SIG-M5 treated with dmso at 0.1 percent for 504 hours (cell line): ENCODE measurements at regions not wholly inside any gene's neighbourhood (a gene's known extent, or its start where the extent isn't known, plus 50 kb on each side); places are given as distances from the start of the nearest gene placed in this dataset.
"Not testable (repeated sequence)": the region's sequence is repeated elsewhere in the genome, so short reads cannot be mapped to it uniquely, and the experiment has no call there.

Experiments
- DNase-seq: peaks from one replicate; lab custom pipeline; 2025; ENCODE audit not compliant: unreplicated experiment; lab: John Stamatoyannopoulos, UW

DNA sequence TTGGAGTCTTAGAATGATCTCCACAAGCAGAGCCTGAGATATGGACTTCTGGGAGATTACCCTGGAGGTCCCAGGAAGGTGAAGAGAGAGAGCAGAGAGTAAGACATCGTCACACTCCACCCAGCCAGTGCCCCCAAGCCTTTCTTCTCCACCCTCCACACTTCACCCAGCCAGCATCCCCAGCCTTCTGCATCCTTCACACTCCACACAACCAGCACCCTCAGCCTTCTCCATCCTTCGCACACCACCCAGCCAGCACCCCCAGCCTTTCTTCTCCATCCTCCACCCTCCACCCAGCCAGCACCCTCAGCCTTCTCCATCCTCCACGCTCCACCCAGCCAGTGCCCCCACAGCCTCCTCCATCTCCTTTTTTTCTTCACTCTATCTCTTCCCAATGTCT is 603.9 kb upstream of the B3GAT1 start:
- no peak for DNase-seq

DNA sequence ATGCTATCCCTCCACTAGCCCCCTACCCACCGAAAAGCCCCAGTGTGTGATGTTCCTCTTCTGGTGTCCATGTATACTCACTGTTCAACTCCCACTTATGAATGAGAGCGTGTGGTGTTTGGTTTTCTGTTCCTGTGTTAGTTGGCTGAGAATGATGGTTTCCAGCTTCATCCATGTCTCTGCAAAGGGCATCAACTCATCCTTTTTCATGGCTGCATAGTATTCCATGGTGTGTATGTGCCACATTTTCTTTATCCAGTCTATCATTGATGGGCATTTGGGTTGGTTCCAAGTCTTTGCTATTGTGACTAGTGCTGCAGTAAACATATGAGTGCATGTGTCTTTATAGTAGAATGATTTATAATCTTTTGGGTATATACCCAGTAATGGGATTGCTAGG is 599.3 kb upstream of the B3GAT1 start:
- DNase-seq, result not testable (repeated sequence)

DNA sequence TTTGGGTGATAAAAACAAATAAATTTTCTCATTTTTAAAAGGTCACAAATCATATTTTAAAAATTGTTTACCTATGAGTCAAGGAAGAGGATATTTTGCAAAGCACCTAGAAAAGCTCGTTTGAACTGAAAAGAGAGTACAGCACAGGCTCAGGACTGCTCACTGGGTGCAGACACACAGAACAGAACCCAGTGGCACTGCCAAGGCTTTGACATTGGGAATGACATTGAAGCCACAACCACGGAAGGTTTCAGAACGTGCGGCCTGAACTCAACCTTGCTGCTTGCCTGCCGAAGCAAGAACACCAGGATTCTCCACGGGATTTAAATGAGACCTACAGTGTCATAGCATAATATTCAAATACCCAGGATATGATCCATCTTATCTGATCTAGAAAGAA is 597.1 kb upstream of the B3GAT1 start:
- DNase-seq, result no peak

DNA sequence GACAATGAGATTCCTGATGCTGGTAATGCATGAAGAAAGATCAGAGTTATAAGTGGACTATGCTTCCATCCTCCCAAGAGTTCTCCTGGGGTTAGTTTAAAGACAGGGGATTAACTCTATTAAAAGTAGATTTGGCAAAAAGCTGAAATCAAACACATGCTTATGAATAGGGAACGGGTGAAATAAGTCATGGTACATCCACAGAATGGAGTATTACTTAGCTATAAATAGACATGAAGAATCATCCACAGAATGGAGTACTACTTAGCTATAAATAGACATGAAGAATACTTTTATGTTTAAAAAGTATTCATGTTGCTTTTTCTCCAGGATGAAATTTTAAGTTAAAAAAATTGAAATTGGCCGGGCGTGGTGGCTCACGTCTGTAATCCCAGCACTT is 596.4 kb upstream of the B3GAT1 start:
- no peak for DNase-seq

DNA sequence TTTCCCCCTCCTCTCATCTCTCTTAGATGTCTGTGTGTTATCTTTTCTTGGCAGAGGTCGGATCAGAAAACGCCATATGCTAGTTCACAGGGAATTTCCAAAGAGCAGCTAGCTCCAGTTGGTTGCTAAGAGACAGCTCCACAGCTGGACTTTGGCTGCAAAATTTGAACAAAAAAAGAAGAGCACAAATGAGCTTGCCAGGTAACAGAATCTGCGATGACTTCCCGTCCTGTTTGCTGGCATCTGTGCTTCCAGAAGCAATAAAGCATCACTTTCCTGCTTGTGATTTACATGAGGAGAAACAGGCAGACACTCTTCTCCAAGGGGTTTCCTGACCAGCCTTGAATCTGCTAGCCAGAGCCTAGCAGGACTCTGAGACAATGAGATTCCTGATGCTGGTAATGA is 596.0 kb upstream of the B3GAT1 start:
- no peak for DNase-seq

DNA sequence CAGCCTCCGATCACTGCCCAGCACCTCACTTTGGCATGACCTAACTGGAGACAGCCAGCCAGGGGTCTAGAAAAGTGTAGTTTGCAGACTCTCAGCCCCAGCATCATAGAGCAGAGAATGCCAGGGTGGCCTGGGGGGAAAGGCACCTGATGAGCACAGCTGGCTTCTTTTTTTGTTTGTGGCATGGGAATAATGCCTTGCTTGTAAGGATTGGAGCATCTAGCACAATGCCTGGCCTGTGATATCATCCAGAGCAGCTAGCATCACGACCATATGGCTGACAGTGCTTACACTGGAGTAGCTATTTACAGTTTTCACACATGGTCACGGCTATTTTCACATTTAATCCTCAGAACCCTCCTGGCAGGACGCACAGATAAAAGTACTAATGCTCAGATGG is 594.8 kb upstream of the B3GAT1 start:
- DNase-seq, result no peak

DNA sequence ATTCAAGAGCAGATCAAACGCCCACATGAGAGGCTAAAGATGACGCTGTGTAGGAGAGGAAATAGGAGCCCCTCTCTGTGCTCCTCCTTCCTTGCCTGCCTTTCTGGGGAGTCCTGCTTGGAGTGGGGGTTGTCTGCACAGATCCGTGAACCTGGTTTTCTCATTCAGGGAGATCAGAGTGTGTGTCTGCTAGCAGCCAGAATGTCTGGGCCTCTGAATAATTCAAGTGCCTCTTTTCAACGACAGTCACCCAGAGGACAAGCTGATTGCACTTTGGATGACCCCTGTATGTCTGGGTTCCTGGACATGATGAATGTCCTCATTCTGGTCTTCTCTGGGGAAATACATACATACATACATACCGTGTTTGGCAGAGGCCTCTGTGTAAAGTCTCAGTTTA is 592.5 kb upstream of the B3GAT1 start:
- no peak for DNase-seq

DNA sequence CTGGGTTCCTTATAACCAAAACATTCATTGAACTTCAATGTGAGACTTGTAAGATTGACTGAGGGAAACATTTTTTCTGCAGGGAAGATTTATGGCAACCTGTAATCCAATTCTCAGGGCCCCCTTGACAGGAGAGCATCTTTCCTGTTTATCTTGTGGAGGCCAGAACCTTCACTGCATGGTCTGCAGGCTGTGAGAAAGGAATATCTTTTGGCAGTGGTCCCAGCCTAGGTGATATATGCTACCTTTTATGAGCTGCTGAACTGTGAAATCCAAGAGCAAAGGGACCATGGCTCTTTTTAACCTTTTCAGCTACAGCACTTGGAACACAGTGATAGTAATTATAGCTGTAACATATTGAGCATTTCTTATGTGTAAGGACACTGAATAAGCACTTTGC is 590.2 kb upstream of the B3GAT1 start:
- no peak for DNase-seq

DNA sequence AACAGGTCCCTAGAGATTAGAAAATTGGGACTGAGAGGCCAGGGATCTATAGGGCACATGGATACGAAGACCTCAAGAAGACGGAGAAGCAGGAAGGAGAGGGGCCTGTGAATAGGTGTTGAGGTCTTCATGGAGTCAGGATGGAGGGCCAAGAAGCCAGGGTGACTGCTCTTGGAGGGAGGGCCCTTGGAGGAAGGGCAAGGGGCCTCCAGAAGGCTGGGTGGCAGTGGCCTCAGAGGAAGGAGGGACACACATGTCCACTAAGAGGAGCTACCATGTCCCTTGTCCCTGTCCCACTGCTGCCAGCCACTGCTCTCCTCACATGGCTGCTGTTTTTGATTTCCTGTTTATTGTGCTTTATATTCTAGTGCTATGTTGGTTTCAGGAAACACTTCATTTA is 589.5 kb upstream of the B3GAT1 start:
- DNase-seq, result no peak

DNA sequence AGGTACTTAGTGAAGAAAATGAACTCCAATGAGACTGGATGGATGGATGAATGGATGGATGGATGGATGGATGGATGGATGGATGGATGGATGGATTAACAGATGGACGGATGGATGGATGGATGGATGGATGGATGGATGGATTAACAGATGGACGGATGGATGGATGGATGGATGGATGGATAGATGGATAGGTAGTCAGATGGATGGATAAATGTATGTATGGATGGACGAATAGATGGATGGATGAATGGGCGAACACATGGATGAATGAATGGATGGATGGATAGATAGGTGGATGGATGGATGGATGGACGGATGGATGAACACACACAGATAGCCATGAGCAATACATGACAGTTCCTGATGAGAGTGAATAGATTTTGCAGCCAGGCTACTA is 589.0 kb upstream of the B3GAT1 start:
- DNase-seq, result not testable (repeated sequence)

DNA sequence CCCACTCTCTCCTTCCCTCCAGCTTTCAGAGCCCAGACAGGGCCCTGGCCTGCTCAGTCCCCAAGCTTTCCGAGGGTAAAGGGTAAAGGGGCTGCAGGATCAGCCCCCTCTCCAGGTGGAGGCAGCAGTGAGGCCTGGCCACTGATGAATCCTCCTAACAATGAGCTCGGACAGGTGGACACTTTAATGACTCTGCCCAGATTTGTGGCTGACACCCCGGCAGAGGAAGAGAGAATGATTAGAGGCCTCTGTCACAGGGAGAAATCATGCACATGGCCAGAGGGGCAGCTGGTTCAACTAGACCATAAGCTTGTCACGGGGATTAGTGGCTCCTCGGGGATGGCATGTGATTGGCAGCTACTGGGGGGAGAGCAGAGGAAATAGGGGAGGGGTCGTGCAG is 587.5 kb upstream of the B3GAT1 start:
- no peak for DNase-seq

DNA sequence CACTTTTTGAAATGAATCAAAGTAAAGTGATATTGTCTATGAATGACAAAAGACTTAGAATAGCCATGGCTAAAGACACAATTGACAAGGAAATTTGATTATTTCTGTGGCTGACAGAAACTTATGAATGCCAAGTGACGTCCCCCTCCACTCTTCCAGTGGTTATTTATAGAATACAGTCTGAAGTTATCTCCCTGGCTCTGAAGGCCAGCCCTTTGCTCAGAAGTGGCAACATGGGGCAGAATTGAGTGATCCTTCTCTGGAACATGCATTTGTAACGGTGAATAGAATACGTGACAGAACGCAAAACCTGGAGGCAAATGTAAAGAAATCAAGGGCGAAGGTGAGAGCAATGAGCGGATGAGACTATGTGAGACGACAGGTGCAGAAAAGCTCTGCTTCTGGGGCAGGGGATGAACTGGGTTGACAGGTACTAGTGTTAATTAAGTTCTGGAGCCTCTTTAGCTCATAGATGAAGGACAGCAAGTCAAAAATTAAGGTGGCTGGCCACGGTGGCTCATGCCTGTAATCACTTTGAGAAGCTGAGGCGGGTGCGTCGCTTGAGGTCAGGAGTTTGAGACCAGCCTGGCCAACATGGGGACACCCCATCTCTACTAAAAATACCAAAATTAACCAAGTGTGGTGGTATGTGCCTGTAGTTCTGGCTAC is 585.7 kb upstream of the B3GAT1 start:
- no peak for DNase-seq

DNA sequence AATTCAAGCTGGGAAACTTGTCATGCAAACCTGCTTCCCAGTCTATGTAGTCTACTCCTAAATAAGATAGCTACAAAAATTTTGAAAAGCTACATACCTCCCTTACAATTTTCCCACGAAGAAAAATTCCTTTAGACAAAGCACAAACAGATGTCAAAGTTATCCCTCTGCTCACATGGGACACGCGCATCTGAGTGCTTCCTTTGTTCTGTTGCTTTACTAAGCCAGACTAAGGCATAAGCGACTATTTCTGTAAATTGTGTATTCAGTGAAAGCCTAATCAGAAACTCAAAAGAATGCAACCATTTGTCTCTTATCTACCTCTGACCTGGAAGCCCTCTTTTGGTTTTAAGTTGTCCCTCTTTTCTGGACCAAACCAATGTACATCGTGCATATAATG is 583.7 kb upstream of the B3GAT1 start:
- no peak for DNase-seq

DNA sequence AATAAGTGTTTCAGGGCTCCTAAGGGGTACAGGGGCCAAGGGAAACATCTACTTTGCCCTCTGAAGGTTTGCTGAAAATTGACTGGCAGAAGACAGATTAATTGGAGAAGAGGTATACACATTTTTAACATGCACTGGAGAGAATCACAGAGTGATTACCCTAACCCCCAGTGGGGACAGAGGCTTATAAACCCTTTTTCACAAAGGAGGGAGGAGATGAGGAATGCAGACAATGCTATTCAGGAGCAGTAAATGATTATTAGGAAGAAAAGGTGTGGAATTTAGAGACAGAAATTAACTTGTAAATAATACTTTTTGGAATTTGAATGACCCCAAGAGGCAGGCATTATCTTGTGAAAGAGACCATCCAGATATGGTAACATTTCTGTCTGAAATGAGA is 582.4 kb upstream of the B3GAT1 start:
- no peak for DNase-seq

DNA sequence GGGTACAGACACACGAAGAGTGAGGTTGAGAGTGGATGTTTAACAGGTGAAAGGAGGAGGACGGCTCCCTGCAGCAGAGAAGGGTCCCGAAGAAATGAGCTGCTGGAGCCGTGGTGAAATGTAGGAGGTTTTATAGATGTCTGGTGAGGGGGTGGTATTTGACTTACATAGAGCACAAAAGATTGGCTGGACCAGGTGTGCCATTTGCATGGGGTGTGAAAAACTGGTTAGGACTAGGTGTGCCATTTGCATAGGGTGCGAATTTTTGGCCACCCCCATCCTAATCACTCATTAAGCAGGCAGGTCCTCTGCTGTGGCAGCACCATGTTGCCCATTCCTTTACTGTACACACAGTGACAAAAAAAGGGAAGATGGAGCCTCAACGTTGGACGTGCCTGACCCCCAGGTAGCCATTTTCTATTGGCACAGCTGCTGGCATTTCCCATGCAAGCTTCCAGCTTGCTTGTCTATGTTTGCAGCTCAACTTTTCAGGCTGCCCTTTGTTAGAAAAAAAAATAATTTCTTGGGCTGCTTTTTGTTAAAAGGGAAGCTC is 581.7 kb upstream of the B3GAT1 start:
- DNase-seq, result no peak

DNA sequence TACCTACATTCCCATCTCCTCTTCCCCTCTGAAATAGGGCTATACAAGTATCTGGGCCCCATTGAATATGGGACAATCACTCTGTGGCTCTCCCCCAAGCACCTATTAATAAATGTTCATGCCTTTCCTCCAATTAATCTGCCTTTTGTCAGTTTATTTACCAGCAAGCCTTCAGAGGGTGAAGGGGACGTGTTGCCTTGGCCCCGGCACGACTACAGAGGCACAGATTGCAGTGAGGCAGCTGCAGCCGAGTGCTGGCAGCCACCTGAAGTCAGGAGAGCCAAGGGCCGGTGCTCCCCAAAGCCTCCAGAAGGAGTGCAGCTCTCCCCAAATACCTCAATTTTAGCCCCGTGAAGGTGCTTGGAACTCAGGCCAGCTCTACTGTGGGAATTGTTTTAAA is 580.9 kb upstream of the B3GAT1 start:
- DNase-seq, result no peak

DNA sequence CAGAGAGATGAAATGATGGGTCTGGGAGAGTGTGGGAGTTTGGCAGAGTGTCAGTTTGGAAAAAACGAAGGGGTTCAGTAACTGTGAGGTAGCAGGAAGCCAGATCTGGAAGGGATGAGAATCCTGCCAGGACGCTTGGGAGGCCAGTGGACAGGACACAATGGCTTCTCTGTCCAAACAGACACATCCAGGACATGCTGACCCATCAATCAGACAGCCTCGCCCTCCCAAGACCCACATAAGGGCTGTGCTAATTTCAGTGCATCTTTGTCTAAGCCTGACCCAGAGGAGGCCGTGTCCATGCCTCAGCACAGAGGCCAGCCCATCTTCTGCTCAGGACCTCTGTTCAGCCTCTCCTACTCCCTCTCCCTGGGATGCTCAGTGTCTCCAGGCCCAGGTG is 576.5 kb upstream of the B3GAT1 start:
- no peak for DNase-seq

DNA sequence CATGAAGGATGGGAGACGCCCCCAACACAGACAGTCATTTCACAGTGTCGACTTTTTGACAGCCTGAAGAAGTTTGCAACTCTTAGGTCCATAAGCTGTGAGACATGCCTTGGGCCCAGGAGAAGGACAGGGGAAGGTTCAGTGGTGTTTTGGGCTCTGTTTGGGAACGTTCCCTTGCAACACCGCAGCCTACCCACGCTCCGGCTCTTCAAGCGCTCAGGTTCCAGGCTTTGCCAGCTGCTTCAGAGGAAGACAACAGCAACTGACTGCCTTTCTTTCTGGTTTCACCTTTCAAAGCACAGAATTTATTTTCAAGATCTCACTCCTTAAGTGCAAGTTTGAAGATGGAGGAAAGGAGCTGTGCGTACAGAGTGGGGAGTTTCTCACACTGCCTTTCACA is 575.8 kb upstream of the B3GAT1 start:
- no peak for DNase-seq

DNA sequence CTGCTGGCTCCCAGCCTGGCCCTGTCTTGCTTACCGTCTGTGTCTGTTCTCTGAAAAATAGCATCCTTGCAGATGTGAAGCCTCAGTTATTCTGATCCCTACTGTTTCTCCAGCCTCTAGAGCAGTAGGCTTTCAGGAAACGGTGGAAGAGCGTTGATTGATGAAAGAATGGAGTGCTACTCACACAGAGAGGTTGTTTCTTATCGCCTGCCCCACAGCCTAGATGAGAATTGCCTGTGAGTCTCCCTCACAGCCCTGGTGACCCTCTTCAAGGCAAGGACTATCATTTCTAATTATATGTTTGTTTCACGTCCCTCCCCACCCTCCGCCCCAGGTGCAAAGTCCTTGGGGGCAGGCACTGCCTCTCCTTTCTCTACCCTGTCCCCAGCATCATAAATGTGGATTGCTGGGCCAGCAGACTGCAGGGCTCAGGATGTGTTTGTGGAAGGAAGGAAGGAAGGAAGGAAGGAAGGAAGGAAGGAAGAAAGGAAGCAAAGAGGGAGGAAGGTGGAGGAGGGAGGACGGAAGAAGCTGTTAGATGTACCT is 575.3 kb upstream of the B3GAT1 start:
- no peak for DNase-seq

DNA sequence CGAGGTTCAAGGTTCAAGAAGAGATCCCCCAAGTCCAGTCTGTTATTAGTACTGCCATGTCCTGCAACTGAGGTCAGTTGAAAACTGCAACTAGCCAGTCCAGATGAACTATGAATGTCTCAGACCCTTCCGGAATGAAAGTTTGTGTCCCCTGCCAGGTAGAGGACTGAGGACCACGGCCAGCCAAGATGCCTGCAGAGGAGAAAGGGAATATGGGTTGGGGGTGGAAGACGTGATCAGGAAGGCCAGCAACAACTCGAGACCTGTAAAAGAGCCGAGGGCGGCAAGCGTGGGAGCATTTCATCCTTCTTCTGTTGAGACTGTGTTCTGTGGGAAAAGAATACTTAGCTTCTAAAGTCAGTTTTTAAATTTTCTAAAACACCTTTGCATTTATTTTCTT is 572.4 kb upstream of the B3GAT1 start:
- no peak for DNase-seq

DNA sequence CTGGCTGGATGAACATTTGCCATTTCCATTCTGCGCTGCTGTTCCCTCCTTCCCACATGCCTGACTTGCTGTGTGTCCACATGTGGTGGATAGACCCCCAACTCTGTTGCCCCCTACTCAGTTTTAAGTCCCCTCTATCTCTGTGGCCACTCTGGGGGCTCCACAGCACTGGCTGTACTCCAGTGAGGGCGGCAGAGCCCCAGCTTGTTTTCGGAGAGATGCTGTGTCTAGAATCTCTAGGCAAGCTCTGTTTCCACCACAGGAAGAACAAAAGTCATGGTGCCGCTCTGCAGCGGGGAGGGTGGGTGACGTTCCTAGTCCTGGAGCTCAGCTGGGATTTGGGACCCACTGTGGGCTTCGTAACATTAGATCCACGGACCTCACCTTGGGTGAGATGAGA is 570.4 kb upstream of the B3GAT1 start:
- not testable (repeated sequence) for DNase-seq

DNA sequence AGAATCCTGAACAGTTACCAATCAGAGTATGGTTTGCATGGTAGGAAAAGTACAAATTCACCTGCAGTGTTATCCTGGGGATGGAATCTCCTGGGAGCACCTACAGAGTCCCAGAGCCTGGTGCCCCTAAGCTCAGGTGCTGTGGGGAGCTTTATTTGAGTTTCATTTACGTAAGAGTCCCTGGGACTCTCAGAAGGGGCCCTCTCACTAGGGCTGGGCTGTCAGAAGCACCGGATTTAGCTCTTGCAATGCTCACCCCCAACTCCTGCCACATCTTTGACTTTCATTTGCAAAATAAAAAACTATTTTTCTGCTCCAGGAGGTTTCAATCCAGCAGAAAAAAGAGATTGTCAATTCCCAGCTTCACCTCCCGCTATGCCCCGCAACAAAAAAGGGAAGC is 569.8 kb upstream of the B3GAT1 start:
- DNase-seq, result no peak
